HG02885 (cell line): ENCODE measurements at regions not wholly inside any gene's neighbourhood (a gene's known extent, or its start where the extent isn't known, plus 50 kb on each side); places are given as distances from the start of the nearest gene placed in this dataset.

ENCODE experiments used
- ATAC-seq: cut with Tn5 transposase; IDR thresholded peaks from one replicate; pipeline ENCODE4 v1.9.1; 2021; ENCODE audit warnings: mild to moderate bottlenecking; ENCODE audit not compliant: unreplicated experiment, poor library complexity

DNA sequence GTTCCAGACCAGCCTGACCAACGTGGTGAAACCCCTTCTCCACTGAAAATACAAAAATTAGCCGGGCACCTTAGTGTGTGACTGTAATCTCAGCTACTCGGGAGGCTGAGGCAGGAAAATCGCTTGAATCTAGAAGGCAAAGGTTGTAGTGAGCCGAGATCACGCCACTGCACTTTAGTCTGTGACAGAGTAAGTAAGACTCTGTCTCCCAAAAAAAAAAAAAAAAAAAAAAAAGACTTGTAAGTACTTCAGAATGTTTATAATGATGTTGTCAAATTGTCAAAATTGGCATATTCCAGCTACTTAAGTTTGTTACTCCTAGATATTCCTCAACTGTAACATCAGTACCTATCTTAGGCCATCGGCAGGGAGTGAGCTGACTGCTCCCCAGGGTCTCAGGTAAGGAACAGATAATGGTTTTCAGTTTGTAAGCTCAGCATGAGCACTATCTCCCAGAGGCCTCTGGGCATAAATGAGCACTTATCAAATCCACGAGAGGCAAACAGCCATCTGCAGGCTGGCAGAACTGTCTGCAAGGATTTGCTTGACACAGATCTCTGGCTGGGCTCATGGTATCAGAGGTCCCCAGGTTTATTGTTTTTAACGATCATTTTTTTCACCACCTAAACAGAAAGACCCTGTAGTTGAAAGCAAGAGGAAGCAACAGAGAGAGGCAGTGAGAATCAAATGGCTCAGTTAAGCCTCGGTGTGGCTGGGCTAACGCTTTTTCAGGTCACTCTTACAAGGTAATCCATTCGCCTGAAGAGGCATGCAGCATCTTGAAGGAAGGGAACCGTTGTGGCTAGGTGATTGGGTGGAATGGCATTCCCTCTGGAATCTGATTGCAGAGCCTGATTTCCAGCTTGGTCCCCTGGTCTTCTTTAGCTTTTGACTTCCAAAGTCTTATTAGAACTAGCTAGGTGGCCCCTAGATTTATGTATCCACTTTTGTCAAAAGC, 115.9 kb downstream of the LY86 start:
- ATAC-seq = no peak

DNA sequence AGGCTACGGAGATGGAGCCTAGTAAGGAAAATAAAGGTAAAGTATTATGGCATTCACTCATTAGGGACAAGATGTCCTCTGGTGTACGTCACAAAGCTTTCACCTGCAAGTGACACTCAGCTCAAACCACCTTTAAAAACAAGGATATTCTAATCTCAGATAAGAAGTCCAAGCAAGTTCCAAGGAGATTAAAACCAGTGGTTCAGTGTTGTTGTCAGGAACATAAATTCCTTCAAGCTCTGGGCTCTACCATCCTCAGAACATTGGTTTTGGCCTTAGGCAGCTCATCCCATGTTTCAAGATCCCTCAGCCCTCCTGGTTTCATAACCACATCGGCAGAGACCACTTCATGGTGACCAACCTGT, 116.5 kb downstream of the LY86 start:
- ATAC-seq = no peak

DNA sequence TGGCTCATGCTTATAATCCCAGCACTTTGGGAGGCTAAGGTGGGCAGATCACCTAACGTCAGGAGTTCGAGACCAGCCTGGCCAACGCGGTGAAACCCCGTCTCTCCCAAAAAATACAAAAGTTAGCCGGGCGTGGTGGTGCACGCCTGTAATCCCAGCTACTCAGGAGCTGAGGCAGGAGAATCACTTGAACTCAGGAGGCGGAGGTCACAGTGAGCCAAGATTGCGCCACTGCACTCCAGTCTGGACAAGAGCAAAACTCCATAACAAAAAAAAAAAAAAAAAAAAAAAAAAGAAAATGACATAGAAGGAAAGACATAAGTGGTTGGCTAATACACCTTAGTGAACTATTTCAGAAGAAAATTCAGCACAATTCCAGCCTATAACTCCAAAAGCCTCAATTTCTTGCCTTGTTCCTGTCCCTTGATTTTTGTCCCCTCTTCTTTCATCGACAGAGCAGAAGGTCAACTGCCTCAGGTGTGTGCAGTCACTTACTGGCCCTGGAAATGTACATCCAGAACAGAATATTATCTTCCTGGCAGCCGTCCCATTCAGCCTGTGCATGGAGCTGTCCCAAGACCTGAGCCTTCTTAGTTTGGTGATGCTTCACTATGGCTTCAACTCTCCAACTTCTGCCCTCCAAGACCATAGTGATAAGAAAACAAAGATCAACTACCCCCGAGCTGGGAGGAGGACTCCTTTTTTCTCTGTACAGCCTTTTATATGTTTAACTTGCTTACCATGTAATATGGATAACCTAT, 117.6 kb downstream of the LY86 start:
- no peak for ATAC-seq

DNA sequence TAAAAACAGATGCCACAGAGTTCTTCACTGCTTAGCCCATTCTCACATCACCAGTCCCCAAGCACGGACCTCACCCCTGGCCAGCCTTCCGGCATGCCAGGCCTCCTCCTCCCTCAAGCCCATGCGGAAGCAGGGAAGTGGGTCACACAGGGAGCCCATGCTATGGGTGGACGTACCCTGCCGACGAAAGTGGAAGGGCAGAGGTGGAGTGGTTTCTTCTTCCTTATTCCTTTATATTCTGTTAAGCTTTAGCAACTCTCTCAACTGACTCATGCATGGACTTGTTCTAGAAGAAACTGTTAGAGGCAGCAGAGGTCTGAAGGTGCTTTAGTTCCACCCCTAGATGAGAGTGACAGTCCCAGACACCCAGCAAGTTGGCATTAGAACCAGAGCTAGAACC, 118.6 kb downstream of the LY86 start:
- no peak for ATAC-seq

DNA sequence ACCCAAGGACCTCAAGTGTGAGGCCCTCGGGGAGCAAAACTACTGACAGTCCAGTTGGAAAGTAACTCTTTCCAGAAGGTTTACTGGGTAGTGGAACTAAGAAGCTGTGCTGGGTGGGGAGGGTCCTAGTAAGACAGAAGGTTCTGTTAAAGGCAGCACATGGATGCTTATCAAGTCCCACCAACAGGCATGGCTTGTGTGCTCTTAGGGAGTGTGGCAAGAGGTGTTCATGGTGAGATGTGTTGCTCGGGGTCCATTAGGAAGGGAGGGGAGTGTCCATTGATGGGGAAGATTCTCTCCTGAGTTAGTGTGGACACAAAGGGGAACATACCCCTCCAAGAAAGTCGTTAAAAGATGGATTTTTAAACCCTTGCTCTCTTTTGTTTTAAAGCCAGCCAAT, 120.6 kb downstream of the LY86 start:
- ATAC-seq = no peak

DNA sequence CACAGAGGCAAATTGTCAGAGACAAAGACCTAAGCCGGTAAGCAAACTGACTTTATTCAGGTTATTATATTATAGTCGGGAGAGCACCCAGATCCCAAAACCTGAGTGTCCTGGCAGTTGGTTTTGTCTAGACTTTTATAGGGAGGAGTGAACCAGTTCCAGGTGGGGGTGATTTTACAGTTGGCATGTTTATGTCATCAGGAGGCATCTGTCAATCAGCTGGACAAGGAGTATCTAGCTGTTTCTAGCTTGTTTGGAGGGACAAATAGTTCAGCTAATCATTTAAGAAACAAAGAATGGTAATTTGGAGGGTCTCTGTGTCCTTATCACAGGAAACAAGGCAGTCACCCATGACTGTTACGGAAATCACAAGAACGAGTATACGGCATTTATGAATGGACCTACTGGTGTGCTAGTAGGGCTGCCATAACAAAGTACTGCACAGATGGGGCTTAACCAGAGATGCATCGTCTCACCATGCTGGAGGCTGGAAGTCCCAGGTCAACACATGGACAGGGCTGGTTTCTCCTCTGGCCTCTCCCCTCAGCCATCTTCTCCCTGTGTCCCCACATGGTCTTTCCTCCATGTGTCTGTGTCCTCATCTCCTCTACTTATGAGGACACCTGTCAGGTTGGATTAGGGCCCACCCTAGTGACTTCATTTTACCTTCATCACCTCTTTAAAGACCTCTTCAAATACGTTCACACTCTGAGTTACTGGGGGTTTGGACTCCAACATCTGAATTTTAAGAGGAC, 122.7 kb downstream of the LY86 start:
- no peak for ATAC-seq

DNA sequence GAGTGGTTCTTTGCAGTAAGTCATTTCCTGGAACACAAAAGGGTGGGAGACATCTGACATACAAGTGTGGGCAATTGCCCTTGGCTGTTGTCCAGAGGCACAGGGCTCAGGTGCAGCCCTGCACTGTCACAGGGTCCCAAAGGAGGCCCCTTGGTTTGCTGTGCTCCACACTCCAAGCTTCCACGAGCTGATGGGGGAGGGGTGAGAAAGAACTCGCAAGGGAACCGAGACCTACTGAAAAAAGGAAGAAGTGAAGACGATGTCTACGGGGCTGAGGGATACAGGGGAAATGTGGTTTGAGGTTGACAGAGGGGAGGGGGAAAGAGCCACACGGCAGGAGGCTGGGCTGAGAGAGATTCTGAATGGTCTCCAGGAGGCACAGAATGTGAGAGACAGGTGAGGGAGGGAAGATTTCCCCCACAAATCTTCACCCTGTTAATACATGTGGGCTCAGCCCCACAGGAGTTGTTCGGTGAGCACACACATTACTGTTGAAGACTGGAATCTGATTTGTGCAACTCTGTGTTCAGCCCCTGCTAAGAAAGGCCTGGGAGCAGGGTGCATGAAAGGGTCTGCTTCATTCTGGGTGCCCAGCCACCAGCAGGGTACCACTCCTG, 123.4 kb downstream of the LY86 start:
- peak; percentile 44 for ATAC-seq

DNA sequence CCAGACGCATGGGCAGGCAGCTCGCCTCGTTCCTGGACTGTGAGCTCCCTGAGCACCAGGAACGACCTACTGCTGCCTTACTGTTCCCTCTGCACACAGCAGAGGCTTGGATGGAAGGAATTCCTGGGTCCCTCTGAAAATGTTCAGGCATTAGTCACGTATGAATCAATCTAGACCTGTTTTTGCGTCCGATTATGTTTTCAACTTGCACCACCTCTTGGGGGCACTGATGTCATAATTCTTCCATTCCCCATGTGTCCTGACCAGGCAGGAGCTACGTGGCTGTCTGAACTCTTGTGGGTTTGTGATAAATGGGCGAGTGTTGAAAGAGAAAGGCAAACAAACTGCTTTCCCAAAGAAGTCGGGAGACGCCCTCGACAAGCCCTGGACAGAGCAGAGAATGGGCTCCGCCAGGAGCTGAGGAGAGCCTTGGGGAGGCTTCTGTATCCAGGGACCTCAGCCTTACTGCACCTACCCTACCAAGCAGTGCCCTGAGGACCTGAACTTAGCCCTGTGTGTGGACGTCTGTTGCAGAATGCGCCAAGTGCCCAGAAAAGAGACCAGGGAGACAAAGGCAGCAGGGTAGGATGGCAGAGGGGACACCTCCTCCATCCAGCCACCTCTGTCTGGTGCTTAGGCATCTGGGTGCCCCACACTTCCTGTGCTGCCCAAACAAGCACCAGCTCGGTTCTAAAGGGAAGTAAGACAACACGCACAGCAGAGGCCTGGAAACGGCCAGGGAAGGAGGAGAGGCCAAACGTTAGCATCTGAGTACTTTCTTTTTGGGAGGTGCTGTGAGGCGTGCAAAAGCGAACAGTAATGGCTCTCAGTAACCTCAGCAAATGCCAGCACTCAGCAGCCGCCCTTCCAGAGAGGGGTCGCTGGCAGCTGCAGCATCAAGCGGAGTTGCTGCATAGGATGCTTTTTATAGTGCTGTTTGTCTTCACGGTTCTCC, 124.2 kb downstream of the LY86 start:
- ATAC-seq = no peak

DNA sequence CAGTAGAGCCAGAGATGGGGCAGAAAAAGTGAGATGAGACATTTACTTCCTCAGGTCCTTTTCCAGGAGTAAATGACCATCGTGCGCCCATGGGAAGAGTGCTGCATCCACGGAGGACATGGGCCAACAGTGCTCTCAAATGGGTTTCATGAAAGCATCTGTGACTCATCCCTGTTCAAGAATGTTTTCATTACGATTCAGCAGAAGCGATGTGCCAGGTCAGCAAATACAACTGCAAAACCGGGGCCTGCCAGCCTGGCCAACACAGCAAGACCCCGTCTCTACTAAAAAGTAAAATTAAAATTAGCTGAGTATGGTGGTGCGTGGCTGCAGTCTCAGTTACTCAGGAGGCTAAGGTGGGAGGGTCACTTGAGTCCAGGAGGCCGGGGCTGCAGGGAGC, 125.1 kb downstream of the LY86 start:
- no peak for ATAC-seq

DNA sequence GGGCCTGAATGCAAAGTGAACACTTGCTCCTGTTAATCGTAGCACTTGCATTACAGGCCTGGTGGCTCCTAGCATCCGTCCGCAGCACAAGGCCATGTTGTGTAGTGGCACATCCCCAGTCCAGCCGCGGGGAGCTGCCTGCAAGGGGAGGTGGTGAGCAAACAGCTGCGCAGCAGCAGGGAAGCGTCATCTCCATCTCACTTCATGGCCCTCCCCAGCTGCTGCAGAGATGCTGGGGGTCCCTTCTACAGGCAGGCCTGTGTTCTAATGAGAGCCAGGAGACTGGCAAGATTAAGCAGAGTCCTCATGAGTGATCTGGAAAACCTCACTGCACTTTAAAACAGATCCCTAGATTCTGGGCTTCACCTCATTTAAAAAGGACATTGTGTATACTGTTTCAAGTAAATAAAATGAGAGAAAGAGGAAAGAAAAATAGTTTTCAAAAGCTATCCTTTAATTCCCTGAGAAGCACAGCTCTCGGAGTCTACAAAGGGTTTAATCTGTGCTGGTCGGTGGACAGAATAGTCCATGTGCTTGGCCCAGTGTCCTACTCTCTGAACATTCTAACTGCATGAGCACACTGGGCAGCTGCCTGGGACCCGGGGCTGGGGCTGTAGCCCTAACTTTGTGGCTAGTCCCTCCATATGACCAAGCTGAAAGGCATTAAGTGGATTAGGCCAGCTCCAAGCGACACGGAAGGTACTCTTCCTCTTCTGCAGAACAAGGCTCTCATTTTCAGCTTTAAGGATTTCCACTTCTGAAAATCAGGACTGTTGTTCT, 125.8 kb downstream of the LY86 start:
- no peak for ATAC-seq

DNA sequence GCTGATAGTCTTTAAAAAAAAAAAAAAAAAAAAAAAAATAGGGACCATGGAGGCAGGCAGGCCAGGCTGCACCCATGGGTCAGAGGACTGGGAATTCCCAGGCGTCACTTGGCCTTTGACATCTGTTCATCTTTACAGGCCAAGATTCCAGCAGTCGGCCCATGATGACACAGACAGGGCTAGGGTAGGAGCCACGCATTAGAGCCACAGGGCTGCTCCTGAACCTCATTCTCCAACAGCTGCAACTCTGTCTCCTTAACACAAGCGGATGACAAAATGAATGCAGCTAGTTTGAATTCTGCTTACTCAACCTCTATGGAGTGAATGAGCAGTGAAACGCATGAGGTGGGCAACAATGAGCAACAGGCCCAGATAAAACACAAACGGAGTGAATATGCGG, 126.4 kb downstream of the LY86 start:
- no peak for ATAC-seq

DNA sequence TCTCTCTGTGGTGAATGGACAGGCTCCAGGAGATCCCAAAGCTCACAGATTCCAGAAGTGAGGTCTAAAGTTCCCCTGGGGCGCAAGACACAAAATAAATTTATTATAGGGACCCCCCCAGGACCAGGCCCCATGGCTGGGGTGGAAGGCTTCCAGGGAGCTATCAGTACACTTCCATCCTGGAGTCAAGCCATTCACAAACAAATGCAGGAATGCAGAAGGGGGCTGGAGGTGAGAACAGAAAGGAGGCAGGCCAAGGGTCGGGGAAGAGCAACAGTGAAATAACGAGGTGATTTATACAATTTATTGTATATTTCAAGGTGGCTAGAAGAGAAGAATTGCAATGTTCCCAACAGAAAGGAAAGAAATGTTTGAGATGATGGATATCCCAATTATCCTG, 126.9 kb downstream of the LY86 start:
- ATAC-seq = no peak

DNA sequence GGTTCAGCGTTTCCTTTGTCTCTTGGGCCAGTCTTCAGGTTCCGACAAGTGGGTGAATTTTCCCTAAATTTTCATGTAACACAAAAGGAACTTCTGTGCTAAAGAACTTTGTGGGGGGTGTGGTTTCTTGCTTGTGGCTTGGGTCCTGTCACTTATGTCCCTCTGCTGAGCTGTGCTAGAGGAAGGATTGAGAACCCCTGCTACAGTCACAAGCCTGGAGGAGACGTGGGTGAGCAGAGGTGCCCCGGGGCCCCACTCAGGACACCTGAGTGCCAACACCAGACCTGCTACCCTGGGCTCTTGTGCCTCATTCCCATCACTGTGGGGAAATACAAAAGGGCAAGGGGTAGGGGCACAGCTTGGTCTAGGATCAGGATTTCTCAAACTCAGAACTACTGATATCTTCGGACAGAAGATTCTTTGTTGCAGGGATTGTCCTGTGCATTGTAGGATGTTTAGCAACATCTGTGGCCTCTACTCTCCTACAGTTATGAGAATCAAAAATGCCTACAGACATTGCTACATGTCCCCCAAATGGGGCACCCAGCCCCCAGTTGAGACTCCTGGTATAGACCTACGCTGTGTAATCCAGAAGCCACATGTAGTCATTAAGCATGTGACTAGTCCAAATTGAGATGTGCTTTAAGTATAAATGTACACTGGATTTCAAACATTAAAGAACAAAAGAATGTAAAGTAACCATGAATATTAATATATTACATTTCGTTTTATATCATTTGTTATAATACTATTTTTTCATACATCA, 128.7 kb downstream of the LY86 start:
- no peak for ATAC-seq

DNA sequence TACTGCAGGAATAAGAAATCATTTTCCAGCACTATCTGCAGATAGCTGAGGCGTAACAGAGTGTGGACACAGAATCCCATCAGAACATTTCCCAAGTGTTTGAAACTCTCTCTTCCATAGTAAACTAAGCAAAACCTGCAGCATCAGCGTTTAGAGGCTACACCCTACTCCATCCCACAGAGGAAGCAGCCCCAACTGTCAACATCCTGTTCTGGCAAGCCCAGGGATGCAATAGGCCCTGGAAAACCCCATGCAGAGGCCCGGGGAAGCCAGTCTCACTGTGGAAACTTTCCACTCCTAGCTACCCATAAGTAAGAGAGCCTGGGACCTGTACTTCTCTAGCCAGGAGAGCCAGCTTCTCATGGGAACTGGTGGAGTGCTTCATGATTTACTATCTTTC, 129.4 kb downstream of the LY86 start:
- ATAC-seq = no peak

DNA sequence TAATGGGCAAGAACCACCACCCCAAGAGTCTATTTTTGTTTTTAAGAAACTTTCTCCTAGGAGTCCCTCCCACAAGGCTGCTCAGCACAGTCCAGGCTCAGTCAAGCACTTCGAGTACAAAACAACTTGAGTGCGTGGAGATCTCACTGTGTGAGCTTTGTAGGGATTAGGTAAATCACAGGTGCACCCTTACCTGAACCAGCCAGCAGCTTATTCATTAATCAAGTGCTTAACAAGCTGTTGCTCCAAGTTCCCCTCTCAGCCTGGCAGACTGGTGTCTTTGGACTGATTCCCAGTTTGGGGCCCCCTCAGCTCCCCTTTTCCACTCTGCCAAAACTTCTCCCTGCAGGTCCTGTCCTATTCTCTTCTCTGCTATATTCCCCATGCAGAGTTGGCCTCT, 133.1 kb downstream of the LY86 start:
- no peak for ATAC-seq

DNA sequence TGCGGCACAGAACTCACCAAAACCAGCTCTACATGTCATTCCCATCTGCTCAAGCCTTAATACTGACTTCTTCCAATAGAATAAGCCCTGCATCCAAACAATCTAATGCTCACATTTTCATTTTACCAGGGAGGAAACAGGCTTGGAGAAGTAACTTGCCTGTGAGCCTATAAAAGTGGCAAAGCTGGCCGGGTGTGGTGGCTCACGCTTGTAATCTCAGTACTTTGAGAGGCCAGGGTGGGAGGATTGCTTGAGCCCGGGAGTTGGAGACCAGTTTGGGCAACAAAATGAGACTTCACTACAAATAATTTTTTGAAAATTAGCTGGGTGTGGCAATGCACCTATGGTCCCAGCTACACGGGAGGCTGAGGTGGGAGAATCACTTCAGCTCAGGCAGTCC, 133.7 kb downstream of the LY86 start:
- no peak for ATAC-seq

DNA sequence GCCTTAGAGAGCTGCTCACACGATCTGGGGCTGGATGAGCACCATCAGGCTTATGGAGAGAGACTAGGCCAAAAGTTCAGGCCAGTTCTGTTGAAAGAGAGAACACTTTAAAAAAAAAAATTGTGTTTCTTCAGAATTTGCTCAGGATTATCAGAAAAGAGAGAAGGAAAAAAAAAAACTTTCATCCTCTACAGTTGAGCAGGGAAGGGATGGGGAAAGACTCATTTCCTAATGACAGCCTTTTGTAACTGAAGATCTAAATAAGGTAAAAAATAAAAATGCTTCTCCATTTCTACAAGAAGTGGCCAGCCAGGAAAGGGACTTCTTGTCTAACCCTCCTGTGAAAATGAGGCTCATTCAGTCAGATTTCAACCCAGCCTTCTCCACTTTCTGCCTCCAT, 134.8 kb downstream of the LY86 start:
- no peak for ATAC-seq

DNA sequence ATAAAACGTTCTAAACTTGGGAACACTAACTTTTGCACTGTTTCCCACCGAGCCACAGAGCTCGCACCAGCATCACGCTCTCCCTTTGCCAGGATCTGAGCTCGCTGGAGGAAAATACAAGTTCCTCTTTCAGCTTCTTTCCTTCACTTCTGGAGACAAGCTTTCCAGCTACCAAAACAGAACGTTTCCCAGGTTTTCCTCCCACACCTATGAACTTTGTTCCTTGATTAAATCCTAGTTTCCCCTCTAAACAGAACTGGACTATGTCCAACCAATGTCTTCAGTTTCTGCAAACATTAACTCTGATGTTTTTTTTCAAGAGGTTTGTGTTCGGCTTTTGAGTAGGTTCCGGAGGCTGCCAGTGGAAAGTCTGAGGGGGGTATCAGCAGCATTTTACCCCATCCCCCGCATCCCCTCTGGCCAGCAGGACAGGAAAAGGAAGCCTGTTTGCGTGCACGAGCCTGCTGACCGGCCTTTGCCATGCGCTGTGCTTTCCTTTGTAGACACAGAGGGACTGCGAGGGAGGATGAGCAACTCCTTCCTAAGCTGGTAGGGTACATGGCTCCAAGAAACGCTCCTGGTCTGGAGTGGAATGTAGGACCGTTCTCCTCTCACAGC, 135.5 kb downstream of the LY86 start:
- no peak for ATAC-seq
